Activated T-helper 1 cell treated with anti-CD3 and anti-CD28 coated beads, Interleukin-2, amount 50 U/mL, for 16 hours (primary cell): ENCODE measurements at regions not wholly inside any gene's neighbourhood (a gene's known extent, or its start where the extent isn't known, plus 50 kb on each side); places are given as distances from the start of the nearest gene placed in this dataset.

Experiments used
- DNase-seq, 2 donors: peaks; one replicate each; pipeline ENCODE4 v3.0.0-alpha.2; 2020; ENCODE audit warnings: low read depth in 1 of 2, low spot score in 1 of 2

DNA sequence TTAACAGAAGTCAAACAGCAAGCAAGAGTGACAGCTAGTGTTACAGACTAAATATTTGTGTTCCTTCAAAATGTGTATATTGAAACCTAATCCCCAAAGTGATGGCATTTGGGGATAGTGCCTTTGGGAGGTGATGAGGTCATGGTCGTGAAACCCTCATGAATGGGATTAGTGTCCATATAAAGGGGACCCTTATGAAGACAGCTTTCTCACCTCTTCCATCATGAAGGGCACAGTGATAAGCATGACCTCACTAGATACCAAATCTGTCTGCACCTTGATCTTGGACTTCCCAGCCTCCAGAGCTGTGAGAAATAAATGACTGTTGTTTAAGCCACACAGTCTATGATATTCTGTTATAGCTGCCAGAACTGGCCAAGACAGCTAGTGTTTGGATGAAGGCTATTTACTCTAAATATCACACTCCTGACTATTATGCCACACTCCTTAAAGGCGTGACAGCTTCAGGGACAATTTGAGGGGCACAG lies 235.7 kb upstream of the TMEM72 start:
- DNase-seq = no peak

DNA sequence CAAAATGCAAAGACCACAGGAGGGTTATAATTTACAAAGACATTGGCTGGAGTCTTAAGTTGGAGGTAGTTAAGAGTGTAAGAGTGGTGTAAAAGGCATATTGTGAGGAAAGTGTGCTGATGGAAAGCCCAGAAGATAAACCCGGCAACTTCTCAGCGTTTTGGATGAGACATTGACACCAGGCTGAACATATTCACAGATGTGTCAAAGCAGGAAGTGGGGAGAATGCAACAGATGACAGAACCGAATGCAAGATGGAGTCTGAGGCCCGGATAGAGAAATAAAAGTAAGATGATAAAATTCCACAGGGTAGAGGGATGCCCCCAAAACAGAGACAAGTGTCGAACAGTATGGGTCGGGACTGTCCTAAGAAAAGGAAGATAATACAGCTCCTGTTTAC lies 230.4 kb upstream of the TMEM72 start:
- no peak for DNase-seq

DNA sequence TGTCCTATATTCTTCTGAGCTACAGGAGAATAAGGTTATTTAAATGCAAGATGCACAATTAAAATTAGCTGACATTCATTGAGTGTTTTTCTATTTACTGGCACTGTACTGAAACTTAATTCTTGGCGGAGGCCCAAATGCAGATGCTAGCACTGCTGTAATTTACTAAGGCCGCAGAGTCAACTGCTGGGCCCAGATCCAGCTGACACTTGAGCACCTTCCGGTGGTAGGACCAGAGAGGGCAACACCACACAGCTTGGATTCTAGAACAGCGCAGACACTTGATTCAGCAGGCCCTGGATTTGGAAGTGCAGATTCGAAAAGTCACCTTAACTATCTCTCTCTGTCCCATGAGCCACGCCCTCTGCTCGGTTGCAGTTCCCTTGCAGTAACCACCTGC lies 228.6 kb upstream of the TMEM72 start:
- no peak for DNase-seq

DNA sequence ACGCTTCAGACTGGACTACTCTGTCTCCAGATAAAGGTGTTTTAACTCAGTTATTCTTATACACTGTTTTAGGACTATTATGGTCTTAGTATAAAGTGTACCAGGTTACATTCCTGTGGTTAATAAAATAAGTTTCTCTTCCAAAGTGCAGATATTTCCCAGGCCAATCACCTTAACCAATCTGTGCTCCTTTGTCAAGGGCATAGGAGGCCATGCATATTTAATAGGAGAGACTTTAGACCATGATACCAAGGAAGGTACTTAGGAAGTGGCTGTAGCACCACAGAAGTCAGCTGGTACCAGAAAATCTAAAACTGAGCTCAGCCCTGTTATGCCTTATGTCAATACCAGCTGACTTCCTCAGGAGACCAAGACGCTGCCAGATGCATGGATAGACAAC lies 226.5 kb upstream of the TMEM72 start:
- no peak for DNase-seq

DNA sequence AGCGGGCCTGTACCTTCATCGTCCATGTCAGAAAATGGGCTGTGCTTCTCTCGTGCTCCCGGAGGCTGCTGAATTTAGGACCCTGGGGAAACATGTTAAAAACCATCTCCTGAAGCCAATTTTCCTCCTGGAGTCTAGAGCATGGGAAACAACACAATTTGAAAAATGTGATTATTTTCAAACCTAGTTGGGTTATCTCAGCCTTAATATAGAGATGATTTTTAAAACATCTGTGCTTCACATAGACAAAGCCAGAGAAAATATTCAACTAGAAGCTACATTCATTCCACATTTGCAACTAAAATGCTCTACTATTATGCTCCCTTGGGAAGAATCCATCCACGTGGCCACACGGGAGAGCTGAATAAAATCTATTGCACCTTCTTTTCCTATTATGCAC lies 225.9 kb upstream of the TMEM72 start:
- DNase-seq = no peak

DNA sequence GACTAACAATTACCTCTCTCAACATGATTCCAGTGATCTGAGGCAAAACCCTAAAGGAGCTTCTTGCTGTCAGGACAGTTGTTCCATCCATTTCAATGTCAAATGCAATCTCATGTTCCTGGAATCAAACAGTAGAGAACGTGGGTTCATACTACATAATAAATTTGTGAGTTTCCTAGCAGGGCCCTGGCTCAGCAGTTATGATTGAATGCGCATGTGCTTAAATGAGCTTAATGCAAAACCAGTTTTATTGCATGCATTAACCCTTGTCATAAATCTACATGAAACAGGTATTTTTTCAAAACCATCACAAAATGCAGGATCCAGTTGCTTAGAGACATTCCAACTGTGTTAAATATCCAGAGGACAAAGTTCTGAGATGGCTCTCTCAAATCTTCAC lies 225.4 kb upstream of the TMEM72 start:
- no peak for DNase-seq

DNA sequence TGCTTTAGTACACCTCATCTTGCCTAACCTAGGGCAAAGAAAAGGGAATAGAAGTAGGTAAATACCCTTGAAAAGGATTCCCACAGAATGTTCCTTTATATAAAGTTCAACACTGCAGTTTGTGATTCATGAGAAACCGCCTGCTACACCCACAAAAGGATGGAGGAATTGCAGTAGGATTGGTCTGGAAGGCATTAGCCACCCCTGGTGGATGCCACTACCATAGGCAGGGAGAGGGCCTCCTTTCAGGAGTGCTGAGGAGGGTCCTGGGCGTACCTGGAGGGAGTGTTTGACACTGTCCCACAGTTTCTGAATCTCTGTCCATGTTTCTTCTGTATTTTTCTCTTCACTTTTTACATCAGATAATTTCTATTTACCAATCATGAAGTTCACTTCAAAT lies 221.8 kb upstream of the TMEM72 start:
- no peak for DNase-seq

DNA sequence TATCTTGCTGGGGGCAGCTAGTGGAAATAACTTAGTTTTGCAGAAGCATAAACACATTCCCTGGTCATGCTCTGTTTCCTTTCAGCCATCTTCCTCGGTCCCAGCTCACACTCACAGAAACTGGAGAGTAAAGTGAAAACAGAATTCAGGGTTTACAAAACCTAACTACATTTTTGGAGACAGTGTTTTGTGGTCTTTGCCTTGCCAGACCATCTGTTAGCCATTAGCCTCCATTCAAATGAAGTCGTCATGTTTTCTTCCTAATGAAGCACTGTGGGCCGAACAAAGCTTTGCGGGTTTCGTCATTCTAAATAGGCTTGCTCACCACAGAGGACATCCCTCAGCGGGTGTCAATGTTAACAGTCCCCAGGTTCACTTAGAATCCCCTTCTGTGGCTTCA lies 214.6 kb upstream of the TMEM72 start:
- DNase-seq = no peak

DNA sequence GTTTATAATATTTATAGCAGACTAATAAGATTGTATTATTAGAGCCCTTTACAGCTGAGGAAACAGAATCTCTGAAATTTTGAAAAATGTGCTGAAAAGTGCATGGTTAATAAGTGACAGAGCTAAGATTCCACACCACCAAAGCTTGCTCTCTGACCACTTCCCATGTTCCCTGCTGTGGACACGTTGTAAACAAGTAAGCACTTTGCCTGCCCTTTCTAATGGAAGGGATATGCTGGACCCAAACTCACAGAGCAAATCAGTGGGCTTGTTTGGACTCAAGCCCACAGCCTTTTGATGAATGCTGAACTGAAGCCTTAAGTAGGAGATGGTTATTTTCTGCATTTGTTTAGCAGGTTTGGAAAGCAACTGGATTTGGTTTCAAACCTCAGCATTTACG lies 214.0 kb upstream of the TMEM72 start:
- no peak for DNase-seq

DNA sequence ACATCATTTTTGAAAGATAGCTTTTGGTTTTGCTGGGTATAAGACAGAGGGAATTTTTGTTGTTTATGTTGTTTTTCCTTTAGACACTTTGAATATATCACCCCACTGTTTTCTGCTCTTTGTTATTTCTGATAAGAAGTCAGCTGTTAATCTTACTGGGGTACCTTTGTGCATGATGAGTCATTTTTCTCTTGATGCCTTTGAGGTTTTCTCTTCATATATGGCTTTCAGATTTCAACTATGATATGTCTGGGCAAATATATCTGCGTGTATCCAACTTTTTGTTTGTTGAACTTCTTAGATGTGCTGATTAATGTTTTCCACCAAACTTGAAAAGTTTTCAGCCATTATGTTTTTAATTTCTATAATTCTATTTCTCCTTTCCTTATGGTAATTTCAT lies 208.6 kb upstream of the TMEM72 start:
- DNase-seq = no peak

DNA sequence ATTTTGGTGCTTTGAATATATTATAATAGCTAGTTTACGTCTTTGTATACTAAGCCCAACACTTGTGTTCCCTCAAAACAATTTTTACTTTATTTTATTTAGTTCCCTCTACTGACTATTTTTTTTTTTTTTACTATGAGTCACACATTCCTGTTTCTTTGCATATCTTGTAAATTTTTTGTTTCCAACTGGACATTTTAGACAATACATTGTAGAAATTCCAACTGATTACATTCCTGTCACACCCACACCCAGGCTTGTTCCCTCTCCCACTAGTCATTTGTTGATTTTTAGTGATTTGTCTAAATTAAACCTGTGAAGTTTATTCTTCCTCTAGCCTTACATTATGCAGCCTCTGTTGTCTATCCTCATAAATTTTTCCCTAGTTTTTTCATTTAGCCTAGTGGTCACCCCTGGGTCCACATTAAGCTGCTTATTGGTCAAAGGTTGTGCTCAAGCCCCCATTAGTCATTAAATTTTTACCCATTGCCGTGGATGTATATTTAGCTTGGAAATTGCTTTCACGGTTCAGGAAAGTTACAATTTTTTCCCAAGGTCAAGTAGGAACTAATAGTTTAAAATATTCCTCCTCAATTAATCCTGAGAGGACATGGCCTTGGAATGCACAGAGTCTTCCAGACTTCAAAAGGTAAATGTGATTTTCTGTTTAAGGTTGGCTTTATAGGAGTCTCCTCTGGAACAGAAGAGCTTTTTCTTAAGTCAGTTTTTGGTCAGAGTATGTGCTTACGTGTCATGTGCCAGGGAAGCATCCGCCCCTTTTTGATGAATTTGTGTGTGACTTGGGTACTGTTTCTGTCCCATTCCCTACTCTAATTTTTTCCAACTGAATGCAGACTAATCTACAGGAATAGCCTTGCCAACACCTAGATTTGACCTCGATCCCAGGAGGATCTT lies 207.6 kb upstream of the TMEM72 start:
- no peak for DNase-seq

DNA sequence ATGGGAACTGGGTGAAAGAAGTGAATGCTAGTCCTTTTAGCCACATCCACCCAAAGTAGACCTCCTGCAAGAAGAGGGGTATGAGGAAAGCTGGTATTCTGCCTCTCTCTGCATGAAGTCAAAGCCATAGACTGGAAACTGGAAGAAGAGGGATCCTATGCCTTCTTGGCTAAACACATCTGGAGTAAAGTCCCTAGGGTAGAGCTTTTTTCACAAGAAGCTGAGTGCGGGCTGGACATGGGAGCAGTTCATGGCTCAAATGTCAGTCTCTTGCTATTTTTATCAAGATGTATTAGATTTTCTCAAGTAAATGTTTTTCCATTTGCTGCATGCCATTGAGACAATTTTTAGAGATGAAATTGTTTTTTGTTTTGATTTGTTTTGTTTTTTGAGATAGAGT lies 206.5 kb upstream of the TMEM72 start:
- DNase-seq = no peak

DNA sequence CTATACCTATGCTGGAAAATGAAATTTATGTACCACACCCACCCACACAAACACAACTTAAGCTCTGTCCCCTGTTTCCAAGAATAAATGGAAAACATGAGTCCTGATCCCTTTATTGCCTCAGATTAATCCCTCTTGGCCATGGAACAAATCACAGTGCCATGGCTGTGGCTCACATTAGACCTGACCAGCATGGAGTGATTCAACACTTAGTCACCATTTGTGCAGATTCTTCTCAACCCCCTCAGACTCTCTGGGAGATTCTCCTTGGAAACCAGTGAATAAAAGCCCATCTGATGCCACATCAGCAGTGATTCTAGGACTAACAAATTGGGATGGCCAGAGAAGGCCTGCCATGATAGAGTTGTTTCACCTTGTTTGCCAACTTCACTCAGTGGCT lies 204.4 kb upstream of the TMEM72 start:
- no peak for DNase-seq

DNA sequence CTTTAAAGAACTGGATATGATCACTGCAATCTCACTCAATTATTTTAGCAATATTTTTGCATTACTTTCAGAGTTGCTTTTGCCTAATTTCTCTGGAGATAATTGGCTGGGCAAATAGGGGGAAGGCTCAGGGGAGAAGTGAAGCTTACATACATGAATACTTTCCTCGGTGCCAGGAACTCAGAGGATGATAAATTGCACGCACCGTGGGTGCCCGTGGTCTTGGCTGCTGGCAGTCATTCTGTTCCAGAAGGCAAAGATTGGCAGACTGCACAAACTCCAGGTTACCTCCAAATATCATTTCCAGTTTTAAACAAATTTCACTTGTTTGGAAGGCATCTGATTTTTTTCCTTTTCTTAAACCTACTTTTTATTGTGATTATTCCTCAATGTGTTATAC lies 197.8 kb upstream of the TMEM72 start:
- DNase-seq = no peak

DNA sequence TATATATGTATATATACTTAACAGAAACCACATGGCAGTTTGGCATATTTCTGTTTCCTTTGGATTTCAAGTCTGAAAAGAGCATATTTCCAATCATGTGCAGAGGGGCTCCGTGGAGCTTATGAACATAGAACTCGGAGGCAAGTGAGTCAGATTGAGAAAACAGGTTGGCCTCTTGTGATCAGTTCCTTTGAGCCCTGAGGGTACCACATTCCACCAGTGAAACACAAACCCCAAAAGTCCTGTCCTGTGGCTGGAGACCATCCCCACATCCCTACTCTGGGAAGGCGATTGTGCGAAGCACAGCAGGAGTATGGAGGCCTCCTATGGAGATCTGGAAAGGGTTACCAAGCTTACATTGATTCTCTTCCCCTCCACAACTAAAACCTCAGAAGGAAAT lies 196.7 kb upstream of the TMEM72 start:
- DNase-seq = no peak

DNA sequence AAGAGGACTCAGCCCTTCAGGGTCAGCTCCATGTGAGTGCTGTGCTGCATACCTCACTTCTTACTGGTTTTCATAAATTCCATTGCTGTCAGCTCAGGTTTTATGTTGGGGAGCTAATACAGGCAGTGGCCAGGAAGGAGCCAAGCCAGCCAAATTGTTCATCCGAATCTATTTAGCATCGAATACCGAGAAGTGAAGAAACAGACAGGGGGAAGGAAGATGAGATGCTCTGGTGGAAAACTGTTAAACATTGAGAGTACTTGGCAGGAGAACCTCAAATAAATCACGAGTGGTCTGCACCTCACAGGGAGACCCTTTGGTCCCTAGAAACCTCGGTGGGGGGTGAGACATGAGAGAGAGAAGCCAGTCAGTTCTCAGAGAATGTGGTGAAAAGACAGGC lies 196.0 kb upstream of the TMEM72 start:
- DNase-seq = no peak

DNA sequence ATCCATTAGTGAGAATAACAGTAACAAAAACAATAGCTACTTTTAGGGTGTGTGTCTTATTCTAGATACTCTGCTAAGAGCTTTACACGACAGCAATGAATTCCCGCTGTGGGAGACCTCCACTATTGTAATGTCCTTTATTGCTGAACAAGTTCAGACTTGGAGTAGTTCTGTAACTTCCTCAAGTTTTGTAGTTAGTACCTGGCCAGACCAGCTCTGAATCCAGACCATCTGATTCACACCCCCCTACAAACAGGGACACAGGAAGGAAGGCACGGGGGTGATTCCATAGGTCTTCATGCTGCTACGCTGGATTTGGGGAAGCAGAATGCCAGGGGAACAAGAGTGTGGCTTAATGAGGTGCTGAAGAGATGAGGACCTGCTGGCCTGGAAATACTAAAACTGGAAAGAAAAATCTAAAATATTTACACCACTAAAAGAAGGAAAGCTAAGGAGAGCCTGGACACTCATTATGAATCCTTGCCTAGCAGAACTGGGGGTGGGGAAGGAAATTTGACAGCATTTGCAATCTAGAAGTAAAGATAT lies 194.6 kb upstream of the TMEM72 start:
- DNase-seq = no peak

DNA sequence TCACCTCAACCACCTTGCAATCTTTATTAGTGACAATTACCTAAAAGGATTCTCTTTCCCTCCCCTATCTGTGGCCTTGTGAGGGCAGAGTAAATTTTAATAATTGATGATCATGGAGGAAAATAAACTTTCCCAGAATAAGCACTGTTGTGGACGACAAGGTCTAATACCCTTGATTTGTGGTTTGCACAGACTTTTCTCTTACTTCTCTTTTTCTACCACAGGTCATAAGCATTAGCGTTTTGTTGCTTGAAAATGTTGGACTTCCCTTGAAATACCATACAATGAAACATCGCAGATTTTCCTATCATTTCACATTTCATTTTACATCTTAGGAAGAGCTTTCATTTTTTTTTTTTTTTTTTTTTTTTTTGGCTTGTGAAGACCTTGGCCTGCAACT lies 188.1 kb upstream of the TMEM72 start:
- DNase-seq = no peak

DNA sequence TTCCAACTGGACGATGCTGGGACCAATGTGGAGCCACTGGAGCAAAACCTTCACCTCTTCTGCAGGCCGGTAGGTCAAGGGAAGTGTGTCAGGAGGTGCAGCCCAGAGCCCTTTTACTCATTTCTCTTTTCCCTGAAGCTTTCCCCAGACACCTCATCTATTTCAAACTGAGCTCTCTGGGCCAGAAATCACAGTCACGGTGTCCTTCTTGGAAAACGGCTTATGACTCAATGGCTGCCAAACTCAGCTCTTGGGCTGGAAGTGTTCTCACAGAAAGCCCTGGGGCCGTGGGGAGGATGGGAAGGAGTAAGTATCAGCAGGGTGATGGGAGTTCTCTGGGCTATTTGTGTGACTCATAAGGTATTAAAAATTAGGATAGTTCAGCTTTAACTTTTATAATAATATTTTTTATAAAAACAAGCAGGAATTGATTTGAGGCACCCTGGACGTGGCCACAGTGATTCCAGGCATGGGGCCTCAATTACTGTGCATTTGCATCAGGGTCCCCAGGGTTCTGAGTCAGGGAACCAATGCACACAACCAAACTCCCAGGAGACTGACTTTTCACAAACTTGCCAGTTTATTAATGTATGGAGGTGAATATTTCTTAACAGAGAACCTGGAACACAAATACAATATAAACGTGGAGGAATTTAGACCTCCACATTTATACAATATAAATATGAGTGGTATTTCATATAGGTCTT lies 187.4 kb upstream of the TMEM72 start:
- DNase-seq = no peak

DNA sequence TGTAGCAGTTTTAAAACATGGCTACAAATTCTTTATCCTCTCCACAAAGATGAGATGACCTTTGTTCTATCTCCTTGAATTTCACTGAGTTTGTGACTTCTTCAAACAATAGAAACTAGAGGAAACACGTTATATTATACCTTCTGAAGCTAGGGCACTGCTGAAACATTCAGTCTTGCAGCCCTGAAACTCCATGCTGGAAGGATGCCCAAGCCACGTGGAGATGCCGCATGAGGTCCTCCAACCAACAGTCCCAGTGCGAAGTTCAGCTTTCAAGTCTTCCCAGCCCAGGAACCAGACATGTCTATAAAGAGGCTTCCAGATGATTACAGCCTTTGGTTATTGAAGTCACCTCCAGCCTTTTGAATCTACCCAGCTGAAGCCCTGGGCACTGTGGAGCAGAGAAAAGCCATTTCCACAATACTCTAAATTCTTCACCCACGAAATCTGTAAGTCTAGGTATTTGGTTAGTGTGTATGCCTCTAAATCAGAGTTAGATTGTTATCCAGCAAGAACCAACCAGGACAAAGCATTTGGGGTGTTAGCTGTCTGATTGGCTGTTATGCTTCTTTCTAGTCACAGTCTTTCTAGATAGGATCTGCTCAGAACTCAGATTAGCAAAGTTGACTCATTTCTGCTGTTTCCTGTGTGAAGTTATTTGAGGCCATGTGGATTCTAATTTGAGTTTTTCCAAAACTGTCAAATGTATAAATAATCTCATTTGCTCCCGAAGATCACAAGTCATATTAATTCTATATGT lies 186.5 kb upstream of the TMEM72 start:
- no peak for DNase-seq

DNA sequence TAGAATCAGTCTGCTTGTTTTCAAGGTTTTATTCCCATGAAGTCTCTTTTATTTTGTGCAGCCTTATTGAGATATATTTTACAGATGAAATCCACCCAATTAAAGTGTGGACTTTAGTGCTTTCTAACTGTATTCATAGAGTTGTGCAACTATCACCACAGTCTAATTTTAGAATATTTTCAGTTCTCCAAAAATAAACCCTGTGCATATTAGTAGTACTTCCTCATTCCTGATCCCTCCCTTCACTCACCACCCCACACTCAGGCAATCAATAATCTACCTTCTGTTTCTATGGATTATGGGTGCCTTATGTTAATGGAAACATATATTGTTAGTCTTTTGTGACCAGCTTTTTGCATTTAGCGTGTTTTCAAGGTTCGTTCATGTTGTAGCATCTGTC lies 185.7 kb upstream of the TMEM72 start:
- no peak for DNase-seq

DNA sequence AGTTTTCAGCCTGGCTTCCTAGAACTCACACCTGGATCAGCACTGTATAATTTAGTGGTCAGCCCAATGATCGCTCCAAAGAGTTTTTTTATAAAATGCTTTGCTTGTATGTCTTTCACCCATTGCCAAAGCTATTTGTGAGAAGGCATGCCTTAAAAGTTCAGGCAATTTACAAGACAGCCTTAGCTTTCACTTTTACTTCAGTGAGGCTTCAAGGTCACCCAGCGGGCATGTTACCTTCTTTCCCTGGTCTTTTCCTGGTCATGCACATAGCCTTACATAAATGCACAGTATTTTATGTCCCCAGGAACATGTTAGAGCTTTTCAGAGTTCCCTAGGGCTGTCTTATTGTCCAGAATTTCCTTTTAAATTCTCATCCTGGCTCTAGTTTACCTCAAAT lies 179.9 kb upstream of the TMEM72 start:
- DNase-seq = no peak
